WTC11 (cell line): ENCODE measurements at regions not wholly inside any gene's neighbourhood (a gene's known extent, or its start where the extent isn't known, plus 50 kb on each side); places are given as distances from the start of the nearest gene placed in this dataset.

Source experiments
- ATF1 ChIP-seq: sonication (generic); formaldehyde crosslinking; IDR thresholded peaks from 2 replicates; pipeline ENCODE4 v1.8.1; 2023; ENCODE audit warnings: mild to moderate bottlenecking, moderate library complexity, missing genetic modification reagents
- ATF2 ChIP-seq: sonication (generic); formaldehyde crosslinking; IDR thresholded peaks from 2 replicates; pipeline ENCODE4 v1.8.1; 2022; ENCODE audit warnings: low read depth, missing genetic modification reagents, borderline replicate concordance
- CREB1 ChIP-seq: sonication (generic); formaldehyde crosslinking; IDR thresholded peaks from 2 replicates; pipeline ENCODE4 v1.8.0; 2023; ENCODE audit warnings: mild to moderate bottlenecking, missing genetic modification reagents
- CTCF ChIP-seq: fragments of 200-600 bp; IDR thresholded peaks from 2 replicates; pipeline ENCODE4 v1.8.0; 2022; ENCODE audit warnings: antibody characterized with exemption
- USF2 ChIP-seq: sonication (generic); formaldehyde crosslinking; IDR thresholded peaks from 2 replicates; pipeline ENCODE4 v1.8.1; 2023; ENCODE audit warnings: mild to moderate bottlenecking, missing genetic modification reagents, moderate library complexity
- ZNF121 ChIP-seq: sonication (generic); formaldehyde crosslinking; IDR thresholded peaks from 2 replicates; pipeline ENCODE4 v1.8.0; 2023; ENCODE audit warnings: missing genetic modification reagents
- ZNF138 ChIP-seq: sonication (generic); formaldehyde crosslinking; conservative IDR thresholded peaks from 2 replicates; pipeline ENCODE4 v1.8.1; 2022; ENCODE audit warnings: mild to moderate bottlenecking, moderate library complexity, missing genetic modification reagents
- ZNF263 ChIP-seq: sonication (generic); formaldehyde crosslinking; IDR thresholded peaks from 2 replicates; pipeline ENCODE4 v1.8.1; 2022; ENCODE audit warnings: low read depth, mild to moderate bottlenecking, moderate library complexity, missing genetic modification reagents

GRCh38 chr12:30104971-30105370, 321.2 kb upstream of the TMTC1 start:
- TF ChIP-seq ATF2 (no peak), USF2 (CRISPR knock-in tag) (no peak), ATF1 (CRISPR knock-in tag) (no peak), ZNF121 (CRISPR knock-in tag) (no peak), CTCF (no peak), ZNF263 (no peak), CREB1 (CRISPR knock-in tag) (no peak), ZNF138 (CRISPR knock-in tag) (no peak)
